ENCODE measurements at regions not wholly inside any gene's neighbourhood (a gene's known extent, or its start where the extent isn't known, plus 50 kb on each side); places are given as distances from the start of the nearest gene placed in this dataset.

DNA sequence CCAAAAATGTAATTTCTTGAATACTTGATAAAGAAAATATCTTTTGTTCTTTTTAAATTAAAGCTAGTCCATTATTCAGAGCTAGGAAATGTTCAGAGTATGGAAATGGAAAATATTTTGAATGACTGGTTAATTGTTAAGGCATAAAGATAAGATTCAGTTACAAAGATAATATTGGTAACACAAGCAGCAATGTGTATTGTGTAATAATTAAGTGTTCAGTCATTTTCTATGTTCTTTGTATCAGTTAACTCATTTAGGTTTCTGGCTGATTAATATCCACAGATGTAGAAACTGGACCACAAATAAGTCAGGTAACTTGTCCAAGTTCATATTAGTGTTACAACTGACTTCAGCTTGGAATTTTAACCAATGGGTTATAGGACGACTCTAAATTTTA, 442.2 kb upstream of the MANEA start:
- no peak for ATAC-seq (ENCODE audit: low FRiP score)
- DNase-seq (ENCODE audit: low spot score) = no peak
- TF ChIP-seq, protein P1, sequence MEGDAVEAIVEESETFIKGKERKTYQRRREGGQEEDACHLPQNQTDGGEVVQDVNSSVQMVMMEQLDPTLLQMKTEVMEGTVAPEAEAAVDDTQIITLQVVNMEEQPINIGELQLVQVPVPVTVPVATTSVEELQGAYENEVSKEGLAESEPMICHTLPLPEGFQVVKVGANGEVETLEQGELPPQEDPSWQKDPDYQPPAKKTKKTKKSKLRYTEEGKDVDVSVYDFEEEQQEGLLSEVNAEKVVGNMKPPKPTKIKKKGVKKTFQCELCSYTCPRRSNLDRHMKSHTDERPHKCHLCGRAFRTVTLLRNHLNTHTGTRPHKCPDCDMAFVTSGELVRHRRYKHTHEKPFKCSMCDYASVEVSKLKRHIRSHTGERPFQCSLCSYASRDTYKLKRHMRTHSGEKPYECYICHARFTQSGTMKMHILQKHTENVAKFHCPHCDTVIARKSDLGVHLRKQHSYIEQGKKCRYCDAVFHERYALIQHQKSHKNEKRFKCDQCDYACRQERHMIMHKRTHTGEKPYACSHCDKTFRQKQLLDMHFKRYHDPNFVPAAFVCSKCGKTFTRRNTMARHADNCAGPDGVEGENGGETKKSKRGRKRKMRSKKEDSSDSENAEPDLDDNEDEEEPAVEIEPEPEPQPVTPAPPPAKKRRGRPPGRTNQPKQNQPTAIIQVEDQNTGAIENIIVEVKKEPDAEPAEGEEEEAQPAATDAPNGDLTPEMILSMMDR (IDR thresholded peaks at IDR 0.05) = no peak

DNA sequence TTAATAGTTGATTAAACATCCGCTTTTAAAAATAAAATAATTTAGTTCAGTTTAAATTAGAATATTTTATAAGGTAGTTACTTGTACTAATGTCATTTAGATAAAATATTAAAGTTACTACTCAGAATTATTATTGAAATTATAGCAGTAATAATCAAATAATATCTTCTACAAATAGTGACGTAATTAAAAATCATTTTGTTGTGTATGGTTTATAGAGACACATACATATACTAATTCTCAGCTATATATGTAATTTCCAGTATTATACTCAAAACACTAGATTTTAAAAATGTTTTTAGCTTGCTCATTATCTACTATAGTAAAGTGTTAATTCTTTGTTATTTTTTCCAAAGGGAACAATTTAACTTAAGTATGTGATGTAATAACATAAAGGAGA, 435.2 kb upstream of the MANEA start:
- DNase-seq (ENCODE audit: low spot score) = no peak
- TF ChIP-seq, protein P1 (IDR thresholded peaks at IDR 0.05) = no peak
- ATAC-seq (ENCODE audit: low FRiP score) = no peak

DNA sequence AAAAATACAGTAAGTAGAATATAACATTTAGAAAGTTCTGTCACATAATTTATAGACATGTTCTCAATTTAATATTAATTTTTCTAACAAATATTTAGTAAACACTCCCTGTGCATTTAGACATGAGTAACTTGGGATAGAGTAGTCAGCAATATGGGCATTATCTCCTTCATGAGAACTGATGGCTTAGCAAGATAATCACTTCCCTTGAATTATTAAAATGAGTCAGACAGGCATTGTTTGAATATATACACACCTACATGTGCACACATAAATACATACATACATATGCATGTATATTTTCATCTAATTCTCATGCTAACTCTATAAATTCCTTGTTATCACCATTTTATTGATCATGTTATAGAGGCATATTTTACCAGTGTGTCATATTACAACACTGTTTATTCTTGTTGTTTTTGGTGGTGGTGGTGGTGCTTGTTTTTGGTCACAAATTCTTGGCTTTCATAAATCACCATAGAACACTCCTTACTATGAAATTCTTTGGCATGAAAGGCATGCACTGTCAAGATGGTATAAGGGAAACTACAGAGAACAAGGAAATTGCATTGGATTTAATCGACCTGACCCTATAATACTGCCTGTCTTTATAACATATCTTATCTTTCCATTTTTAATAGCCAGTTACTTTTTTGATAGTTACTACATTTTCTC, 434.5 kb upstream of the MANEA start:
- DNase-seq (ENCODE audit: low spot score) (no peak), ATAC-seq (ENCODE audit: low FRiP score) (no peak)
- TF ChIP-seq, protein P1 (IDR thresholded peaks at IDR 0.05) = no peak

DNA sequence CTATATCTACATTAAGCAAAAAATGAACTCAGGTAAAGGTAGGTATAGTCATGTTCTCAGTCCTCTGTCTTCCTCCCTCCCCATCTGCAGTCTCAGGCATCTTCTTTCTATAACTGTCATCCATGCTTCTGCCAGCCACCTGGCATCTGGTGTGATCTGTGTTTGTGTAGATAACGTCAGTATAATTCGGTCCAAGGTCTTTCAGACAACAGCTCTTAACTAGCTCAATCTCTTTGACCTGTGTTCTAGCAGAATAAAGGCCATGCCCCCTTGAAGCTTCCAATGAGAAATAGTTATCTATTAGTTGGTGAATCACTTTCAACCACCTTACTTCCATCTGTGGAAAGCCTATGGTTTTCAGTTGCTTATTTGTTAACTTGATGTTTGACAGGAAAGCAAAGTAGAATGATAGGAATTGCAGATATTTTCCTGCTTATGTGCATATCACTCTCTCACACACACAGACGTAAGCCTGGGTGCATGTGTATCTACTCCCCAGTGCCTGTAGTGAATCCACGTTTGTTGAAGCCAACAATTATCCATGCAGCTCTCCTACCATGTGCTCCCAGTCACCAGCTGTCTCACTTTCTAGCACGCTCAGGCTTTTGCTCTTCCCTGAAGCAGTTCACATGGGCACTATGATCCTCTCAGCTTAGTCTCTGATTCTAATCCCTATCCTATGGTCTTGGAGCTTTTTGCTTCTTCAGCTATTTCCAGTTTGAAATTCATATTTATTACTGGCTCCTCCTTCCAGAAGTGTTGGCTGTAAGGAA, 433.7 kb upstream of the MANEA start:
- no peak for DNase-seq (ENCODE audit: low spot score)
- ATAC-seq (ENCODE audit: low FRiP score) = no peak
- TF ChIP-seq, protein P1 (IDR thresholded peaks at IDR 0.05) = no peak

DNA sequence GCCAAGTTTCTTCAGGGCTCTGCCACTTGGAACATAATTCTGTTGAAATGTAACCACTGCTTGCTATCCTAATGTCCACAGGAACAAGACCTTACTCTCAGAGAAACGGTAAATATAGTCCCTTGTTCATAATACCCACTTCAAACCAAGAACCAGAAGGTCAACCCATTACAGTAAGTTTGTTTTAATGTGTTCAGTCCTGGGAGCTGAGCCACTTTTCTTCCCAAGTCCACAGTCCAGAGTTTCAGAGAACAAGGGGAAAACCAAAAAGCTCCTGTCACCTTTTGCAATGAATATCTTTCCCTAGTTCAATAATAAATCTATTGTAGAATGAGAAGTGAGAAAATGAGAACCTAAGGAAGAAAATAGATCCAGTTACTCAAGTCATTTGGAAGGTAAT, 431.9 kb upstream of the MANEA start:
- no peak for DNase-seq (ENCODE audit: low spot score)
- TF ChIP-seq, protein P1 (IDR thresholded peaks at IDR 0.05) = no peak
- no peak for ATAC-seq (ENCODE audit: low FRiP score)

DNA sequence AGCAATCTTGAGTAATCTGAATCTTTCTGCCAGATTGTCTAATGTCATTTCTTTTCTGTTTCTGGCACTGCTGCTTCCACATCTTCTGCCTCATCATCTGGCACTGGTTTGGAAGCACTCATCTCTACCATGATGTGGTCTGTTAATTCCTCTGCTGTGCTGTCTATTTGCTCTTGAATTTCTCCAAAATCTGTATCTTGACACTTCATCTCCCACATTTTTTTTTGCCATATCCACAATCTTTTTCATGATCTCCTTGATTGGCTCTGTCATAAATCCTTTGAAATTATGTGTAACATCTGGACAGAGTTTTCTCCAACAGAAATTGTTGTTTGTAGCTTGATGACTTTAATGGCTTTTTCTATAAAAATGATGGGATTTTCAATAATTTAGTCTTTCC, 417.8 kb upstream of the MANEA start:
- TF ChIP-seq, protein P1 (IDR thresholded peaks at IDR 0.05) = no peak
- ATAC-seq (ENCODE audit: low FRiP score) (no peak), DNase-seq (ENCODE audit: low spot score) (no peak)

DNA sequence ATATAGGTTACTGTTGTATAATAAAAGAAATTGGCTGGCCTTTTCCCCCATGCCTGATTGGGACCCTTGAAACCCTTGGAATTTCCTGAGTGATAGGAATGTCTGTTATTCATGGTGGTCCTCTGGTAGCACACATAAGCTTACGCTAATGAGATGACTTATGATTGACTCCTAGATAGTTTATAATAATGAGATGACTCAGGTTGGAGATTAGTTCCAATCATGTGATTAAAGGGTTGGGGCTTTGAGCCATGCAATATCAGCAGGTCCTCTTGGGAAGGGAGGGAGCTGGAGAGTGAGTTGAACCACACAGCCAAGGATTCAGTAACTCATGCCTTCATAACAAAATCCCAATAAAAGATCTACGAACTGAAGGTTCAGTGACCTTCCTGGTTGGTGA, 407.6 kb upstream of the MANEA start:
- ATAC-seq (ENCODE audit: low FRiP score) = no peak
- DNase-seq (ENCODE audit: low spot score) = no peak
- TF ChIP-seq, protein P1 (IDR thresholded peaks at IDR 0.05) = no peak

Measured in omental fat pad (tissue), 3 donors.